CD4-positive, CD25-positive, alpha-beta regulatory T cell (primary cell): ENCODE measurements at regions not wholly inside any gene's neighbourhood (a gene's known extent, or its start where the extent isn't known, plus 50 kb on each side); places are given as distances from the start of the nearest gene placed in this dataset.
A peak's percentile ranks its signal among the peaks of the same experiment; 100 is the strongest.

Experiments used
- ATAC-seq, 2 donors: fragments of 150-1000 bp; cut with Tn5 transposase; one replicate each; pipeline ENCODE4 v1.10.0; 2021; ENCODE audit warnings: low read depth in 2 of 2, moderate number of reproducible peaks in 2 of 2, moderate library complexity in 1 of 2
- DNase-seq, 3 donors: peaks; one replicate each; pipeline versions ENCODE4 v3.0.0 to v3.0.0-alpha.2; 2012 to 2022; ENCODE audit warnings: mixed read lengths in 1 of 3
- H3K27ac ChIP-seq: one replicate; pipeline ENCODE4 v1.7.0; 2013; ENCODE audit warnings: mild to moderate bottlenecking, low read length; ENCODE audit not compliant: insufficient read depth, poor library complexity, severe bottlenecking
- H3K27me3 ChIP-seq: one replicate; pipeline ENCODE4 v1.7.0; 2013; ENCODE audit warnings: low read length; ENCODE audit not compliant: control insufficient read depth, insufficient read depth
- H3K36me3 ChIP-seq: one replicate; pipeline ENCODE4 v1.7.0; 2013; ENCODE audit warnings: mild to moderate bottlenecking, low read length, moderate library complexity; ENCODE audit not compliant: control insufficient read depth, insufficient read depth
- H3K4me1 ChIP-seq: 2 replicates; pipeline ENCODE4 v1.7.0; 2013; ENCODE audit warnings: mild to moderate bottlenecking, low read length; ENCODE audit not compliant: insufficient read depth, control insufficient read depth, poor library complexity, severe bottlenecking
- H3K4me3 ChIP-seq: one replicate; pipeline ENCODE4 v1.7.0; 2013; ENCODE audit warnings: low read depth, mild to moderate bottlenecking, low read length, moderate library complexity
- H3K9me3 ChIP-seq, 2 experiments: 1 replicate in 1 of 2; 2 replicates in 1 of 2; pipeline ENCODE4 v1.7.0; 2013; ENCODE audit warnings: low read length in 2 of 2, mild to moderate bottlenecking in 1 of 2, moderate library complexity in 1 of 2; ENCODE audit not compliant: control insufficient read depth in 2 of 2
- H3K27ac Mint-ChIP-seq, 3 donors: one replicate each; pipeline ENCODE4 v1.8.0; 2020 to 2022; ENCODE audit warnings: mild to moderate bottlenecking in 3 of 3, mixed read lengths in 3 of 3, moderate library complexity in 2 of 3
- H3K27me3 Mint-ChIP-seq: one replicate; pipeline ENCODE4 v1.8.0; 2022; ENCODE audit warnings: mild to moderate bottlenecking, mixed read lengths
- H3K36me3 Mint-ChIP-seq: one replicate; pipeline ENCODE4 v1.8.0; 2020; ENCODE audit warnings: mixed read lengths
- H3K4me1 Mint-ChIP-seq, 4 donors: one replicate each; pipeline ENCODE4 v1.8.0; 2020 to 2022; ENCODE audit warnings: mixed read lengths in 4 of 4, mild to moderate bottlenecking in 1 of 4
- H3K4me3 Mint-ChIP-seq, 4 donors: one replicate each; pipeline ENCODE4 v1.8.0; 2020 to 2022; ENCODE audit warnings: mild to moderate bottlenecking in 4 of 4, mixed read lengths in 4 of 4, moderate library complexity in 3 of 4
- H3K9me3 Mint-ChIP-seq, 7 donors: one replicate each; pipeline ENCODE4 v1.8.0; 2020 to 2022; ENCODE audit warnings: mixed read lengths in 7 of 7, mild to moderate bottlenecking in 3 of 7, moderate library complexity in 2 of 7

- DNase-seq (no peak), ATAC-seq (no peak)
- no peaks in the 10 kb centered on the region for H3K36me3 ChIP-seq
- H3K9me3 Mint-ChIP-seq: peaks cover 0 to 2% (median 0%) of the 10 kb centered on the region in 7 donors
- peaks cover 19% of the 10 kb centered on the region for H3K27me3 Mint-ChIP-seq
- H3K9me3 ChIP-seq: peaks cover 0 to 2% of the 10 kb centered on the region in 2 experiments
- H3K4me1 Mint-ChIP-seq: no peaks in the 10 kb centered on the region
- peak overlapping the region in 1 of 3 donors; percentile 54 for H3K27ac Mint-ChIP-seq
- H3K4me3 Mint-ChIP-seq: no peak overlapping the region
- no peak overlapping the region for H3K27ac ChIP-seq
- peaks cover 5% of the 10 kb centered on the region for H3K27me3 ChIP-seq
- H3K4me3 ChIP-seq: no peak overlapping the region
- H3K36me3 Mint-ChIP-seq: no peaks in the 10 kb centered on the region
- H3K4me1 ChIP-seq: no peaks in the 10 kb centered on the region
Measured at GRCh38 chr9:126205845-126206498, 120.7 kb upstream of the MVB12B start.

GRCh38 chr9:126207256-126207655 is 119.4 kb upstream of the MVB12B start:
- peaks cover 0 to 2% (median 0%) of the 10 kb centered on the region in 7 donors for H3K9me3 Mint-ChIP-seq
- H3K27ac ChIP-seq: no peak overlapping the region
- ATAC-seq (no peak), DNase-seq (no peak)
- H3K27me3 Mint-ChIP-seq: peaks cover 19% of the 10 kb centered on the region
- no peaks in the 10 kb centered on the region for H3K9me3 ChIP-seq
- peaks cover 5% of the 10 kb centered on the region for H3K27me3 ChIP-seq
- H3K4me3 ChIP-seq: no peak overlapping the region
- no peaks in the 10 kb centered on the region for H3K4me1 ChIP-seq
- no peaks in the 10 kb centered on the region for H3K36me3 Mint-ChIP-seq
- no peaks in the 10 kb centered on the region for H3K36me3 ChIP-seq
- no peak overlapping the region for H3K27ac Mint-ChIP-seq
- no peaks in the 10 kb centered on the region for H3K4me1 Mint-ChIP-seq
- H3K4me3 Mint-ChIP-seq: no peak overlapping the region

GRCh38 chr9:126208216-126208758 is 118.3 kb upstream of the MVB12B start:
- Histone ChIP-seq H3K27ac (no peak overlapping the region), H3K4me3 (no peak overlapping the region), H3K4me1 (no peaks in the 10 kb centered on the region), H3K9me3 (peaks cover 3 to 4% of the 10 kb centered on the region in 2 experiments), H3K27me3 (peaks cover 5% of the 10 kb centered on the region), H3K36me3 (no peaks in the 10 kb centered on the region)
- no peaks in the 10 kb centered on the region for H3K36me3 Mint-ChIP-seq
- H3K27ac Mint-ChIP-seq: no peak overlapping the region
- H3K4me3 Mint-ChIP-seq: no peak overlapping the region
- DNase-seq (no peak), ATAC-seq (no peak)
- peaks cover 17% of the 10 kb centered on the region for H3K27me3 Mint-ChIP-seq
- no peaks in the 10 kb centered on the region for H3K4me1 Mint-ChIP-seq
- peaks cover 0 to 1% (median 0%) of the 10 kb centered on the region in 7 donors for H3K9me3 Mint-ChIP-seq

- Mint-ChIP-seq H3K27me3 (peaks cover 33% of the 10 kb centered on the region), H3K4me3 (no peak overlapping the region), H3K4me1 (no peaks in the 10 kb centered on the region), H3K36me3 (peaks cover 3% of the 10 kb centered on the region), H3K9me3 (peaks cover 0 to 12% (median 4%) of the 10 kb centered on the region in 7 donors), H3K27ac (no peak overlapping the region)
- no peak overlapping the region for H3K4me3 ChIP-seq
- H3K9me3 ChIP-seq: peaks cover 5 to 14% of the 10 kb centered on the region in 2 experiments
- H3K27ac ChIP-seq: no peak overlapping the region
- peaks cover 7% of the 10 kb centered on the region for H3K27me3 ChIP-seq
- H3K36me3 ChIP-seq: no peaks in the 10 kb centered on the region
- no peaks in the 10 kb centered on the region for H3K4me1 ChIP-seq
- ATAC-seq (no peak), DNase-seq (no peak)
Measured at GRCh38 chr9:126211441-126212074, 115.1 kb upstream of the MVB12B start.

- DNase-seq: no peak
- peaks cover 3% of the 10 kb centered on the region for H3K27me3 ChIP-seq
- peaks cover 0 to 16% (median 3%) of the 10 kb centered on the region in 7 donors for H3K9me3 Mint-ChIP-seq
- peaks cover 3% of the 10 kb centered on the region for H3K36me3 Mint-ChIP-seq
- H3K27ac Mint-ChIP-seq: no peak overlapping the region
- H3K4me1 Mint-ChIP-seq: no peaks in the 10 kb centered on the region
- H3K9me3 ChIP-seq: peaks cover 5 to 14% of the 10 kb centered on the region in 2 experiments
- H3K36me3 ChIP-seq: no peaks in the 10 kb centered on the region
- no peaks in the 10 kb centered on the region for H3K4me1 ChIP-seq
- no peak overlapping the region for H3K4me3 ChIP-seq
- H3K27me3 Mint-ChIP-seq: peaks cover 42% of the 10 kb centered on the region
- H3K4me3 Mint-ChIP-seq: no peak overlapping the region
- no peak overlapping the region for H3K27ac ChIP-seq
- no peak for ATAC-seq
Measured at GRCh38 chr9:126215486-126215885, 111.1 kb upstream of the MVB12B start.

- Mint-ChIP-seq H3K27me3 (peaks cover 55% of the 10 kb centered on the region), H3K27ac (no peak overlapping the region), H3K36me3 (peaks cover 6% of the 10 kb centered on the region), H3K9me3 (peaks cover 0 to 16% (median 6%) of the 10 kb centered on the region in 7 donors), H3K4me3 (no peak overlapping the region), H3K4me1 (no peaks in the 10 kb centered on the region)
- peaks cover 5 to 14% of the 10 kb centered on the region in 2 experiments for H3K9me3 ChIP-seq
- no peak for DNase-seq
- H3K36me3 ChIP-seq: no peaks in the 10 kb centered on the region
- H3K27me3 ChIP-seq: peaks cover 7% of the 10 kb centered on the region
- no peaks in the 10 kb centered on the region for H3K4me1 ChIP-seq
- H3K4me3 ChIP-seq: no peak overlapping the region
- no peak overlapping the region for H3K27ac ChIP-seq
- ATAC-seq: no peak
Measured at GRCh38 chr9:126216826-126217225, 109.8 kb upstream of the MVB12B start.

GRCh38 chr9:126217250-126217653 is 109.4 kb upstream of the MVB12B start:
- Mint-ChIP-seq H3K4me3 (no peak overlapping the region), H3K27me3 (peaks cover 59% of the 10 kb centered on the region), H3K9me3 (peaks cover 0 to 16% (median 6%) of the 10 kb centered on the region in 7 donors), H3K4me1 (no peaks in the 10 kb centered on the region), H3K36me3 (peaks cover 6% of the 10 kb centered on the region), H3K27ac (no peak overlapping the region)
- ATAC-seq (no peak), DNase-seq (no peak)
- H3K4me3 ChIP-seq: no peak overlapping the region
- H3K4me1 ChIP-seq: no peaks in the 10 kb centered on the region
- peaks cover 11% of the 10 kb centered on the region for H3K27me3 ChIP-seq
- no peaks in the 10 kb centered on the region for H3K36me3 ChIP-seq
- peaks cover 8 to 14% of the 10 kb centered on the region in 2 experiments for H3K9me3 ChIP-seq
- H3K27ac ChIP-seq: no peak overlapping the region
